GM12864 (cell line): ENCODE measurements at regions not wholly inside any gene's neighbourhood (a gene's known extent, or its start where the extent isn't known, plus 50 kb on each side); places are given as distances from the start of the nearest gene placed in this dataset.
"Not testable (repeated sequence)": the region's sequence is repeated elsewhere in the genome, so short reads cannot be mapped to it uniquely, and the experiment has no call there.

Source experiments
- DNase-seq: peaks from one replicate; pipeline ENCODE4 v3.0.0-alpha.2; 2011; ENCODE audit warnings: low read depth
- H3K4me3 ChIP-seq: 2 replicates; pipeline ENCODE4 v1.5.1; 2011; ENCODE audit warnings: mild to moderate bottlenecking, low read depth, low read length, control low read depth
- CTCF ChIP-seq: IDR thresholded peaks from 2 replicates; pipeline ENCODE4 v1.5.1; 2011; ENCODE audit warnings: low read depth, mild to moderate bottlenecking, moderate library complexity, low read length, control low read depth, inconsistent platforms; ENCODE audit errors: missing control alignments

- H3K4me3 ChIP-seq, result no peak overlapping the region
- DNase-seq, result no peak
- TF ChIP-seq CTCF, result no peak
These were observed 559.0 kb upstream of the AMOT start for GRCh38 chrX:113399506-113400192.

- DNase-seq, result no peak
- no peak for TF ChIP-seq CTCF
- no peak overlapping the region for H3K4me3 ChIP-seq
These were observed 551.7 kb upstream of the AMOT start for GRCh38 chrX:113392355-113392754.

- DNase-seq, result no peak
- TF ChIP-seq CTCF, result no peak
- no peak overlapping the region for H3K4me3 ChIP-seq
These were observed 551.2 kb upstream of the AMOT start for GRCh38 chrX:113391875-113392274.

GRCh38 chrX:113390531-113390930, 549.9 kb upstream of the AMOT start:
- no peak for DNase-seq
- TF ChIP-seq CTCF, result no peak
- H3K4me3 ChIP-seq, result no peak overlapping the region

- TF ChIP-seq CTCF, result no peak
- H3K4me3 ChIP-seq, result no peak overlapping the region
- DNase-seq, result no peak
These were observed 549.2 kb upstream of the AMOT start for GRCh38 chrX:113389846-113390245.

- H3K4me3 ChIP-seq, result no peak overlapping the region
- DNase-seq, result no peak
- TF ChIP-seq CTCF, result no peak
These were observed 544.0 kb upstream of the AMOT start for GRCh38 chrX:113384628-113385027.

GRCh38 chrX:113373421-113373820, 532.8 kb upstream of the AMOT start:
- DNase-seq, H3K4me3 ChIP-seq: not testable (repeated sequence)
